Stimulated activated CD8-positive, alpha-beta memory T cell treated with anti-CD3 and anti-CD28 coated beads, Interleukin-2, amount 100 ng/mL, for 48 hours (primary cell): ENCODE measurements at regions not wholly inside any gene's neighbourhood (a gene's known extent, or its start where the extent isn't known, plus 50 kb on each side); places are given as distances from the start of the nearest gene placed in this dataset.
"Not testable (repeated sequence)": the region's sequence is repeated elsewhere in the genome, so short reads cannot be mapped to it uniquely, and the experiment has no call there.

Experiments used
- DNase-seq, 2 donors: peaks; one replicate each; pipeline ENCODE4 v3.0.0-alpha.2; 2020; ENCODE audit warnings: low read depth in 2 of 2

DNA sequence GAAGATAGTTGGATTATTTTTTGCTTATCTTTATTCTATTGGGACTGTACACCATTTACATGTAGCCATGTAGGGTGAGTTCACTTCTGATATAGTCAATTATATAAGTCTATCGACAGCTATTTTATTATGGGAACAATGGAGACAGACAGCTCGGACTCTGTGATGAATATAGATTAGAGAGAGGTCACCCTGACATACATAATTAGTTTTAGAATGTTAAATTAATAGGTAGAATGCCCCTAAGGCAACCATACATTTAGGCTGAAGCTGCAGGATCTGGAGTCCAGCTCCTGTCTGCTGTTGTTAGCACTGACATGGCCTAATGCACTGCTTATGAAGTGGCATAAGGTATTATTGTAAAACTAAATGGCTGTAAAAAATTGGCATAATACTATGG is 700.8 kb downstream of the MAT2B start:
- no peak for DNase-seq

DNA sequence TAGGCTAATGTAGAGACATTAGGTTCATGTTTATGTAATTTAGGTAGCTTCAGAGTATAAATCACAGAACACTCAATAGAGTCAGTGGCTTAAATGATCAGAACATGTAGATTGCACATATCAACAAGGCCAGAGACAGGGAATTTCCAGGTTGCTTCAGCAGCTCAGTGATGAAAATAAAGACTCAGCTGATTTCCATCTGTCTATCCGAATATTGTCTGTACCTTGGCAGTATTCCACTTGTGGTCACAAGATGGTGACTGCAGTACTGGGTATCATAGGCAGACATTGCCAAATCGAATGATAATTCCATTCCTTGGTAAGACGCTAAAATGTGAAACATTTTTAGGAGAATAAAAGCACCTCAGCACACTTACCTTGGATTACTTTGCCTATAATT is 702.2 kb downstream of the MAT2B start:
- DNase-seq = no peak

DNA sequence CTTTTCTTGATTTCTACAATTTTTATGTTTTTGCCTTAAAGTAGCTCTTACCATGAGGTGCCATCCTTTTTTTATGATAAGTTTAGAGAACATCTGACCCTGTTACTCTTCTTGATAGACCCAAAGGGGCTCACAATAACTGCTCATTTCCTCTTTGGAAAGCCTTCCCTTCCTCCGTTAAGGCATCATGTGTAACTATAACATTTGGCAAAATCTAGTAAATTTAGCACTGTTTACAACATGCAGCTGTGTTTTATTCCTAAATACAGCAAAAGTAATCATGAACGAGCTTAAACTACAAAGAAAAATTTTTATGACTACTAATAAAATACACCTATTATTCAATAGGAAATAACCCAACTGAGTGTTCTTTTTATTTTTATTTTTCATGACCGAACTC is 705.1 kb downstream of the MAT2B start:
- no peak for DNase-seq

DNA sequence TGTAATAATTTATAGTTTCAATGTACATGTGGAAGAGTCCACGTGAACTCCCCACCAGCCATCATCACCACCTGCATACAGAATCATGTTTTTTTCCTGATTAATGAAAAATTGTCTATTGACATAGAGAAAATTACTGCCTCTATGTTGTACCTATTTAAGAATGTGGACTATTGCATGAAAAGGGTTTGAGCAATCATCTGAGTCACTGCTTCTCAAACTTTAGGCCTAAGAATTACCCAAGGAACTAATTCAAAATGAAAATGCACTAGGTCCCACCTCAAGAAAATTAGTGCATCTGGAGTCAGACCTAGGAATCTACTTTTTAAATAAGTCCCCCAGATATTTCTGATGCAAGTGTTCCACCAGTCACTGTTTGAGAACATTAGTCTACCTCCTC is 709.3 kb downstream of the MAT2B start:
- no peak for DNase-seq

DNA sequence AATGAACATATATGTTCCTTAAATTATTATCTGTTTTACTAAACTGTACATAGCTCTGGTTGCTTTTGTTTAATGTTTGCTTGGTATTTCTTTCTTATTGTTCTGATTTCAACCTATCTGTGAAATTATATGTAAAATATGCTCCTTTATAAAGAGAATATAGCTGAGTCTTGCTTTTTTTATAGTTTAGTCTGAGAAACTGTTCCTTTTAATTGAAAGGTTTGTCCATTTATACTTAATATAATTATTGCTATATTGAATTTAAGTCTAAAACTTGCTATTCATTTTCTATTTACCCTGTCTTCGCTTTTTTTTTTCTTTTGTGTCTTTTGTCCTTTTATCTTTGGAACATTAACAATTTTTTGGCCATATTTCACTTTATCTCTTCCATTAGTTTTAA is 712.0 kb downstream of the MAT2B start:
- no peak for DNase-seq

DNA sequence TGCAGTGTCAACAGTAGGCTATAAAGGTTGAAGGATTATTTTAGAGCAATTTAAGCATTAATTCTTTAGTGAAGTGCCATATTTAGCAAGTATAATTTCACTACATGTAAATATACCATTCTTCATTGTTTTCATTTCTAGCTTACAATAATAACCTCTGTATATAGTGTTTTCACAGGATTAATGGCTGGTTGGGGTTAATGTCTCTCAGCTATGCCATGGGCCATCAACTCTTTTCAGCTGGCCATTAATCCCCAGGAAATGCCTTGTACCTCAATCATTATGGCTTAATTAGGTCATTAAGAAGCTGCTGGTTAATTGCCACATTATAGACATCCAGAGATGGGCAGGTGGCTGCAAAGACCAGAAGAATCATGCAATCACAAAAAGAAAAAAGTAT is 715.1 kb downstream of the MAT2B start:
- no peak for DNase-seq

DNA sequence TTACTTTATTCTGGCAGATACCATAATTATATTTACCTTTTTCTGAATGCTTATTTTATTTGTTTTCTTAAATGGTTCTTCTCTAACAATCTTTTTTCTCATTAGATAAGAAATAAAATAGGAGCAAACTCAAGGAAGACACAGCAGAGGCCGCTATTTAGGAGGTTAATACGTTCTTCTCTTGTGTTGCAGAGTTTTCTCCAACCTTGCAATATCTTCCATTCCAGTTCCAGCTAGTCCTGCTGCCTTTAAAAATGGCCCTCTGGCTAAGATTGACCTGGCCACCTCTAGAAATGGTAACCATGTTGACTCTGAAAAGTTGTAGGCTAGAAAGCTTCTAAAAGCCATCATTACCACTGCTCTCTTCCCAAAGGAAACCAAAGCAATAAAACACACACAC is 718.8 kb downstream of the MAT2B start:
- DNase-seq = no peak

DNA sequence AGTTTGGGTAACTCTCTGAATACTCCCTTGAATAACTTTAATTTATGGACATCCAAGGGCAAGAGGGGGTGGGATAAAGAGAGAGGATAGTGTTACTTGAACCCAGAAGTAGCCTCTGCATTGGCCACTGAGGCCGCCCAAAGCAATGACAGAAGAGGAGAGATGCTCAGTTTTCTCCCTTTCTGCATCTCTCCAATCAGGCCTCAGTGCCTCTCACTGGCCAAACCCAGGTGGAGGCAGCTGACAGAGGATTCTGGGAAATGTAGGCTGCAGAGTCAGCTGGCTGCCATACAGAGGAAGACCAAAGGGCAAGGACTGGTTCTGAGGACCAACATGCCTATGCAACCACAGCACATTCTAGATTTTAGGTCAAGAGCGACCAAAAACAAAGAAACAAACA is 719.4 kb downstream of the MAT2B start:
- DNase-seq = no peak

DNA sequence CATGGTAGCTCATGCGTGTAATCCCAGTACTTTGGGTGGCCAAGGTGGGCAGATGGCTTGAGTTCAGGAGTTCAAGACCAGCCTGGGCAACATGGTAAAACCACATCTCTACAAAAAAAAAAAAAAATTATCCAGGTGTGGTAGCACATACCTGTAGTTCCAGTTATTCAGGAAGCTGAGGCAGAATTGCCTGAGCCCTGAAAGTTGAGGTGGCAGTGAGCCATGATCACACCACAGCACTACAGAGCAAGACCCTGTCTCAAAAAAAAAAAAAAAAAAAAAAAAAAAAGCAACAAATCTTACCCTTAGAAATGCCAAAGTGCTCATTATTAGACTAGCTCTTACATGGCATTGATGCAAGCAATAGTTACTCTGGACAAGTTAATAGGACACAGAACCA is 724.9 kb downstream of the MAT2B start:
- DNase-seq = no peak

DNA sequence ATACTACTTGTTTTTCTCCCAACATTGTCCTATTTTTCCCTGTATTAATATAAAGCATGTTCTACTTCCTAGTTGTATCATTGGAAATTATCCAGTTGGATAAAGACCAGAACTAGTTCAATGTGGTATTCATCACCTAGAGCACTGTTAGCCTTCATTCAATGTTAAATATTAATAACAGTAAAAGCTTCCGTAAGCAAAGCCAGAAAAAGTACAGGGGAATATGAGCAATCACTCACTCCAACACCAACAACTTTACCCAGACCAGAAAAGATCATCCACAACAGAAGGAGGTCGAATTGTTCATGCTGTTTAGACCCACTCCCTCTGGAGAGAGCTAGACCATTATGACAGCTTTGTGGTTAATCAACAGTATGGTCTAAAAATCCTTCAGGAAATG is 728.4 kb downstream of the MAT2B start:
- DNase-seq = no peak

DNA sequence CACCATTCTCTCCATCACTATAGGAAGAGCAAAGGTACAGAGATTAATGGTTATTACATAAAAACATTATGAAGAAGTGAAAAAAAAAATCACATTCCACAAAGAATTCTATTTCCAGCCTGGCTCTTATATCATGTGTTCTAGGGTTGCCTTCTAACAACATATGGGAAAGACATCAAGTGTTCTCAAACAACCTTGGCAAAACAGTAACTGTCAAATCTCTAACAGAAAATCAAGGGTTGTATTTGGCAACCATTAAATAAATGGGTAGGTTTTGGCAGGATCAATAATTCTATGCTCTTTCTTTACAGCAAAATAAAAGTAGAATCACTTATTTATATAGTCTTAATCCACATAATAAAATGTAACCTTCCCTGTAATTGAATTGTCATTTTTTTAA is 728.9 kb downstream of the MAT2B start:
- DNase-seq = no peak

DNA sequence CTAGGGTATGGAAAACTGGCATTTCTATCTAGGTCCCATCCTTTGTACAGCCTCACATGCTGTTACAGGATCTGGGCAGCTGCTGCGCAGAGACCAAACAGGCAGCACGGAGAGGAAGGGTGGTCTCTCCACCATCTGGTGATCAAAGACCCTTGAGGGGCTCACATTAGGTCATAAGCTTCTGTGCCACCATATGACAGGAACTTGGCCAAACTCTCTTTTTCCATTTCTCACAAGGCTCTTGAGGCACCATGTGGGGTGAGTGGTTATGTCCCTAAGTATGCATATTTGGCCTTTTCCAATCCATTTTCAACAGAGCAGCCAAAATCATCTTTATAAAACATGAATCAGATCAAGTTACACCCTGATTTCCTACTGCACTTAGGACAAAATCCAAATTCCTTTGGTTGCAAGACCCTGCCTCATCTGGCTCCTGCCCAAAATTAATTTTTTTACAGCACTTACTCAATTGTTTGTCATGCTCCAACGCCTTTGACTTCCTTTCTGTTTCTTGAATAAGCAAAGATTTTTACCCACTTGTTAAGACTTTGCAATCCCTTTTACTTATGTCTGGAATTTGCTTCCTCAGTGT is 730.0 kb downstream of the MAT2B start:
- DNase-seq = no peak

DNA sequence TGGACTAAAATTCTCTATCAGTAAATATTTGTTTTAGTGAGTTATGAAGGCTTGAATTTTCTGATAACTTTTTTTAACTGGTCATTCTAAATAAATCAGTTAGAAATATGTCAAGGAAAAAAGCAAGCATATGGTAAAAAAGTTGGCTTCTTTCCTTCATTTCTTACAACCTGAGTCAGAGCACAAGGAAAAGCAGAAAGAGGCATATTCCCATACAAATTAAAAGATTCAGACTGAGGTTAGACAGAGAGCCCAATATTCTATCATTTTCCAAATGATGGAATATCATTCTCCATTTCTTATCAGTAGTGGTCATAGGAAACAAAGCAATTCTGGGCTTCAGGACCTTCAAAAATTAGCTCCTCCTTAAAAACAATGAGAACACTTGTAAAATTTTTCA is 732.1 kb downstream of the MAT2B start:
- no peak for DNase-seq

DNA sequence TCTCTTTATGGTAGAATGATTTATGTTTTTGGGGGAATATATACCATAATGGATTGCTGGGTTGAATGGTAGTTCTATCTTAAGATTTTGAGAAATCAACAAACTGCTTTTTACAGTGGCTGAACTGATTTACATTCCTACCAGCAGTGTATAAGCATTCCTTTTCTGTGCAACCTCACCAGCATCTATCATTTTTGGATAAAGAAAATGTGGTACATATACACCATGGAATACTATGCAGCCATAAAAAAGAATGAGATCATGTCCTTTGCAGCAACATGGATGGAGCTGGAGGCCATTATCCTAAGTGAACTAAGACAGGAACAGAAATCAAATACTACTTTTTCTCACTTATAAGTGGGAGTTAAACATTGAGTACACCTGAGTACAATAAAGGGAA is 746.4 kb downstream of the MAT2B start:
- not testable (repeated sequence) for DNase-seq

DNA sequence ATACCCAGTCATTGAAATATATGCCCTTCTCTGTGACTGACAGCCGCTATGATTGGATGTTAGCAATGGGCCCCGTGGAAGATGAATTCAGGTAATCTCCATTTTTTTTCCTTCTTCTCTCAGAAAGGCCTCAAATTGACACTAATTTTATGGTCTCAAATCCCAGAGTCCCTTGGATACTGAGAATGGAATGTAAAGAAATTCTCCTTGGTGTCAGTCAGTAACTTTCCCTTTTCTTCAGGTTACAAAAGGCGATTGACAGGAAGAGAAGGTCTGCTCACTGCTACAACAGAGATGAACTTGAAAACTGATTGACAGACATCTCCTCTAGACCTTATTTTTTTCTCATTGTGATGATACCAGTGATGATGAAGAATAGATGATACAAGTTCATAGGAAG is 748.3 kb downstream of the MAT2B start:
- DNase-seq = no peak

DNA sequence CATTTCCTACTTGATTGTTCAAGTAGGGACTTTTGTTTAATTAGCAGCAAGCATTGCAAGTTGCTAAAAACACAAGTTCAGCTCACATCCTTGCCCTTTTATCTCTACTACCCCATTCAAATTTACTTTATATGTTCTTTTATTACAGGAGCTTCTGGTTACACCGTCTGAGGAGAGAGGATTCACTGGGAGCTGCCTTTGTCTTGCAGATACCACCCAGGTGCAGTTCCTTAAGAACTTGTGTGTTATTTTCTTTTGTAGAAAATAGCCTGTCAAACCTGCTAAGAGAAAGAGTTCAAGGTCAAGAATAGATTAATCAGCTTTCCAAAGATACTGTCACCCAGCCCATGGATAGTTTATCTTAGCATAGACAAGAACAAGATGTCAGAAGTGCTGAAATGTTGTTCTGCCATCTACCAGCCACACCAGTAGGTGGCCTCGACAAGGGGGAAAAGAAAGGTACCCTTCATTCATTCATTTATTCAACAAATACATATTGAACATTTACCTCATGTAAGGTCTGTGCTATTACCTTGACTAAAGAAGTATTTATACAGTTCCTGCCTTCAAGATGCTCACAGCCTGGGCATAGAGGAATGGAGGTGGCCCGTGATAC is 750.3 kb downstream of the MAT2B start:
- no peak for DNase-seq

DNA sequence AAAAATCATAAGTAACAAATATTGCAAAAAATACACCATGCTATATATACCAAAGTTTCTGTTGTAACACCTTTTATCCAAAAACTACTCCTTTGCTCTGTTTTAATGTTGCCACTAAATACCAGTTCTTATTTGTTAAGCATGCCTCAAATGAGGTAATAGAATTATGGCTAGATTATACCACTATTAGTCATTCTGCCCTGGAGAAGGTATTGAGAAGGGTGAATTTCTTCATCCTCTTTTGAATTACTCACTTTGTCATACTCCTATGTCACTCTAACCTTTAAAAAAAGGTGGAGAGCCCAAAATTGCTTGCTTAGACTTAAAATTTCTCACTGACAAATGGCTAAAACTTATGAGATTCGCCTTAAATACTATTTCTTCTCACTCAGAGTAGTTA is 750.9 kb downstream of the MAT2B start:
- no peak for DNase-seq

DNA sequence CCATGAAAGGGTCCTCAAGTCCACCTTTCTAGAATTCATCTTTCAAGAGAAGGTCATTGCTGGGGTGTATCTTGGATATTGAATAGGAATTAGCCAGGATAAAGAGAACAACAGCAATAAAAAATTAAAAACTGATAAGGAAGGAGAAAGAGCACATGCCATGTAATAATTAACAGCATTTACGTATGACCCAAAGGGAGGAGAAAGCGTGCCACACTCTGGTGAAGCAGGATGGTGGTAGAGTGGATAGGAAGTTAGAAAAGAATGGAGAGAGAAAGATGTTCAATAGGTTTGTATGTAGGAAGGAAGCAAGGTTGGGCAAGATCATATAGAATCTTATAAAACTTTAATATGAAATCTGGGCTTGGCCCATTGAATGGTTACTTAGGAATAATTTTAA is 751.5 kb downstream of the MAT2B start:
- DNase-seq = no peak

DNA sequence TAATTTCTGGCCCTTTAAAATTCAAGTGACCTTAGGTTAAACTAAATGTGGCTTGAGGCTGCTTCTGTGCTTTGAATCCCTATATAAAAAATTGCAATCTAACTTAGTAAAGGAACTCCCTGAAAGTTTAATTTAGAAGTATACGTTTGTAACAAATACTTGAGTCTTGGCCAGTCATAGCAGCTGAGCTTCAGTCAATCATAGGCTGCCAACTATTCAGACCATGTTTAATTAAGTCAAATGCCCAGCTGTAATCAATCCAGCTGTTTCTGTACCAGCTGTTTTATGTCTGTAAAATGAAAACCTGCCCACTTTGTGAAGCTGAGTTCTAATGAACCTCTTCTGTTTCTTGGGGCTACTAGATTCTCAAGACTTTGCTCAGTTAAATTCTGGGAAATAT is 760.1 kb downstream of the MAT2B start:
- DNase-seq = no peak

DNA sequence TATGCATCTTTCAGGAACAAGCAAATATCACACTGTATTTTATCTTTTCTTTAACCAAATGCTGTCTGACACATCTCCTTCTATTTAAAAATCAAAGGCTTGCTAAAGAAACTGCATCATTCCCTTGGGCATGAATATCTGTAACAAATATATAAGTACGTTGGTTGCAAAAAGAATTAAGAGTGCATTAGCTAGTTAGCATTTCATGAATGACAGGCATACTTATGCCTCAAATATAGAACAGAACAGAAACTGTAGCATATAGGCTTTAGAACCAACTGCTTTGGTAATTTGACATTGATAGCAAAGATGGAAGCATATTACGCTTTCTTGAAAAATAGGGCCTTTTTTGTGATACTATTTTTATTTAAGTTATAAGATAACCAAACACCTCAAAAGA is 761.2 kb downstream of the MAT2B start:
- no peak for DNase-seq

DNA sequence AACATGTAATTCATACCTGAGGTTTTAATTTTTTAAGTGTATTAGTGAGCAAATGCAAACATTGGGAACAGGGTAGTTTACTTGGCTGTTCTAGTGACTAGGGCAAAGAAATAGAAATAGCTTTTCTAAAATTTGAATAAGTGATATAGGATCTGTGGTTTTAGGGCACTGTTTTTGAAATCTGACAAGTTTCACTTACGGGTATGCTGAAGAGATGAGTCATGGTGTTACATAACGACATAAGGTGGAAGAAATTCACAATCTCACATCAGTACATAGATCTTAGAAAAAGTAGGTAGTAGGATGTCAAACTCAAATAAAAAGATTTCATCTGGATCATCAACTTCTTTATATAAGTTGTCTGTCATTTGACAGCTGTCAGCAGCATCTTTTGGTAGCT is 772.3 kb downstream of the MAT2B start:
- DNase-seq = no peak

DNA sequence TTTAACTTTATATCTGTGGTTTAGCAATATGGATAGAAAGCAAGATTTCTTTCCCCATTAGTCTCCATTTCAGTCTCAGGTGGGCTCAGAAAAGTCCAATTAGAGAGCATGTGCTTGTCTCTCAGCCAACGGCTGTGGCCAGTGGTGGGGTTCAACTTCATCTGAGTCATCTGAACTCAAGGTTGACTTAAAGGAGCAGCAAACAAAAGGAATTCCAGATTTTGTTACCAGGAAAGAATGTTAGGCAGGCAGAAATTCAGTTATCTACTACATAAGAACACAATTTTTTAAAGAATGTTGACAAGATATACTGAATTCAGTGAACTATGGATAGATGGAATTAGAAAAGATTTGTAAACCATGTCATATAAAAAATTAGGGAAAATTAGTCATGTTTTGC is 784.1 kb downstream of the MAT2B start:
- no peak for DNase-seq

DNA sequence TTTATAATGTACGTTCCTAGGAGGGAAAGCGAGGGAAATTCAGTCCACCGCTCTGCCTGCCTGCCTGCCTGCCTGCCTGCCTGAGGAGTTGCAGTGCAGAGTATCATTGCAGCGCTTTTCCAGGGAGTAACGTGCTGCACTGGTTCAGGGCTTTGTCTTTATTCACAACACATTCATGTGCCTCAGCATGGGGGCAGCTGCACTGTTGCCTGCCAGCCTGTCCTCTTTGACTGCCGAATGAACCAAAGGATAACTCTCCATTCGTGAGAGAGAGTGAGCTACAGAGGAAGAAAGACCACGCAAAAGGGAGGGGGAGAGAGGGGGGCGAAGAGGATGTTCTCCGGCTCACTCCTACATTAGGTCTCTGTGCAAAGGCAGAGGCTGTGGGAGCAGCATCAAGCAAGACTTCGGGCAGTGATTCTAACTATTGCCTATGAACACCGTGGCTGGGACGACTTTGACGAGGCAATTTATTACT is 791.2 kb downstream of the MAT2B start:
- no peak for DNase-seq

DNA sequence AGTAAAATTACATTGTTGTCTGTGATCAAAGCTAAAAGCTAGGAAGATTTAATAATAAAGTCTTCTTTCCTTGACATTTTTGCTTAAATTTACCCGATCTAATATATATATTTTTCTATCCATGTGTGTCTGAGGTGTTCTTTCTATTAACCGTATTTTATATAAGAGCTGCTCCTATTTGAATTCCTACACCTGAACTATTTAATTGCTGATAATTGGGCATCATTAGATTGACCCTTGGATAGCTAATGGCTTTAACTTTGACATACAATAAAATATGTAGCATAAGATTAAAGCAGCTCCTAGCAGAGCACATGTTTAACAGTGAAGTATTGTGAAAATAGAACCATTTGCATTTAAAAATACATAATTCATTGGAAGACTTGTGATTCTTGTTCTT is 792.7 kb downstream of the MAT2B start:
- no peak for DNase-seq
